Lower lobe of right lung (tissue), 2 donors: ENCODE measurements at regions not wholly inside any gene's neighbourhood (a gene's known extent, or its start where the extent isn't known, plus 50 kb on each side); places are given as distances from the start of the nearest gene placed in this dataset.

Experiments used
- ATAC-seq, 2 donors: fragments of 200-7000 bp; cut with Tn5 transposase; one replicate each; pipeline ENCODE4 v1.9.1; 2020 to 2022; ENCODE audit warnings: mild to moderate bottlenecking in 2 of 2, moderate library complexity in 2 of 2
- DNase-seq: peaks from one replicate; pipeline ENCODE4 v3.0.0-alpha.2; 2020
- H3K27ac ChIP-seq: fragments of 200-600 bp; one replicate; pipeline ENCODE4 v1.8.0; 2022
- H3K27me3 ChIP-seq: fragments of 200-600 bp; one replicate; pipeline ENCODE4 v1.8.0; 2022; ENCODE audit warnings: low read depth
- H3K36me3 ChIP-seq: fragments of 200-600 bp; one replicate; pipeline ENCODE4 v1.8.0; 2022; ENCODE audit warnings: mild to moderate bottlenecking
- H3K4me1 ChIP-seq: fragments of 200-600 bp; one replicate; pipeline ENCODE4 v1.8.0; 2022
- H3K4me3 ChIP-seq: fragments of 200-600 bp; one replicate; pipeline ENCODE4 v1.8.0; 2022; ENCODE audit warnings: mild to moderate bottlenecking
- H3K9me3 ChIP-seq: fragments of 200-600 bp; one replicate; pipeline ENCODE4 v1.8.0; 2022
- CTCF ChIP-seq: fragments of 200-600 bp; IDR thresholded peaks from one replicate; pipeline ENCODE4 v1.8.0; 2022; ENCODE audit warnings: antibody characterized with exemption, mild to moderate bottlenecking
- intact Hi-C: fragments of 100-400 bp; cut with DNase I; formaldehyde crosslinking; loops from one replicate; pipeline ENCODE4 v1.11.0; 2022
- donor health status: DM: no; HTN: yes; CAD: no; lungs with severe emphysema.

GRCh38 chr12:114858388-114859146, 174.6 kb upstream of the TBX3 start:
- no peak for ATAC-seq
- DNase-seq: no peak
- intact Hi-C loops: no loop called here
- Histone ChIP-seq H3K27me3 (no peaks in the 10 kb centered on the region), H3K36me3 (no peaks in the 10 kb centered on the region), H3K4me1 (no peaks in the 10 kb centered on the region), H3K27ac (no peak overlapping the region), H3K4me3 (no peak overlapping the region), H3K9me3 (no peaks in the 10 kb centered on the region)
- no peak for TF ChIP-seq CTCF

- no peak for DNase-seq
- Histone ChIP-seq H3K9me3 (no peaks in the 10 kb centered on the region), H3K4me1 (peaks cover 4% of the 10 kb centered on the region), H3K27ac (no peak overlapping the region), H3K36me3 (no peaks in the 10 kb centered on the region), H3K27me3 (no peaks in the 10 kb centered on the region), H3K4me3 (no peak overlapping the region)
- intact Hi-C loops: no loop called here
- no peak for TF ChIP-seq CTCF
- ATAC-seq: no peak
Observed at GRCh38 chr12:114855678-114856077, 171.7 kb upstream of the TBX3 start.

GRCh38 chr12:114852976-114853529, 169.1 kb upstream of the TBX3 start:
- no peaks in the 10 kb centered on the region for H3K36me3 ChIP-seq
- no peaks in the 10 kb centered on the region for H3K9me3 ChIP-seq
- H3K4me3 ChIP-seq: no peak overlapping the region
- peaks cover 4% of the 10 kb centered on the region for H3K4me1 ChIP-seq
- DNase-seq (no peak), ATAC-seq (no peak)
- TF ChIP-seq CTCF: no peak
- H3K27me3 ChIP-seq: no peaks in the 10 kb centered on the region
- H3K27ac ChIP-seq: no peak overlapping the region
- intact Hi-C loops: no loop called here

- intact Hi-C loops: no loop called here
- Histone ChIP-seq H3K27me3 (no peaks in the 10 kb centered on the region), H3K9me3 (no peaks in the 10 kb centered on the region), H3K27ac (no peak overlapping the region), H3K4me3 (no peak overlapping the region), H3K36me3 (no peaks in the 10 kb centered on the region), H3K4me1 (peaks cover 4% of the 10 kb centered on the region)
- ATAC-seq (no peak), DNase-seq (no peak)
- no peak for TF ChIP-seq CTCF
Observed at GRCh38 chr12:114851981-114852380, 168.0 kb upstream of the TBX3 start.

GRCh38 chr12:114850661-114851275, 166.8 kb upstream of the TBX3 start:
- no peak for TF ChIP-seq CTCF
- Histone ChIP-seq H3K36me3 (no peaks in the 10 kb centered on the region), H3K27me3 (no peaks in the 10 kb centered on the region), H3K27ac (no peak overlapping the region), H3K4me3 (no peak overlapping the region), H3K9me3 (no peaks in the 10 kb centered on the region), H3K4me1 (peaks cover 4% of the 10 kb centered on the region)
- DNase-seq (no peak), ATAC-seq (no peak)
- intact Hi-C loops: no loop called here
